ENCODE measurements at regions not wholly inside any gene's neighbourhood (a gene's known extent, or its start where the extent isn't known, plus 50 kb on each side); places are given as distances from the start of the nearest gene placed in this dataset.

GRCh38 chr10:108086502-108086901 lies 922.0 kb upstream of the SORCS1 start:
- TF ChIP-seq POLR2A (IDR thresholded peaks at IDR 0.05) = no peak
- TF ChIP-seq, protein P1, sequence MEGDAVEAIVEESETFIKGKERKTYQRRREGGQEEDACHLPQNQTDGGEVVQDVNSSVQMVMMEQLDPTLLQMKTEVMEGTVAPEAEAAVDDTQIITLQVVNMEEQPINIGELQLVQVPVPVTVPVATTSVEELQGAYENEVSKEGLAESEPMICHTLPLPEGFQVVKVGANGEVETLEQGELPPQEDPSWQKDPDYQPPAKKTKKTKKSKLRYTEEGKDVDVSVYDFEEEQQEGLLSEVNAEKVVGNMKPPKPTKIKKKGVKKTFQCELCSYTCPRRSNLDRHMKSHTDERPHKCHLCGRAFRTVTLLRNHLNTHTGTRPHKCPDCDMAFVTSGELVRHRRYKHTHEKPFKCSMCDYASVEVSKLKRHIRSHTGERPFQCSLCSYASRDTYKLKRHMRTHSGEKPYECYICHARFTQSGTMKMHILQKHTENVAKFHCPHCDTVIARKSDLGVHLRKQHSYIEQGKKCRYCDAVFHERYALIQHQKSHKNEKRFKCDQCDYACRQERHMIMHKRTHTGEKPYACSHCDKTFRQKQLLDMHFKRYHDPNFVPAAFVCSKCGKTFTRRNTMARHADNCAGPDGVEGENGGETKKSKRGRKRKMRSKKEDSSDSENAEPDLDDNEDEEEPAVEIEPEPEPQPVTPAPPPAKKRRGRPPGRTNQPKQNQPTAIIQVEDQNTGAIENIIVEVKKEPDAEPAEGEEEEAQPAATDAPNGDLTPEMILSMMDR (IDR thresholded peaks at IDR 0.05) = no peak

All from heart left ventricle (tissue), 13 donors.